ENCODE measurements at regions not wholly inside any gene's neighbourhood (a gene's known extent, or its start where the extent isn't known, plus 50 kb on each side); places are given as distances from the start of the nearest gene placed in this dataset.

DNA sequence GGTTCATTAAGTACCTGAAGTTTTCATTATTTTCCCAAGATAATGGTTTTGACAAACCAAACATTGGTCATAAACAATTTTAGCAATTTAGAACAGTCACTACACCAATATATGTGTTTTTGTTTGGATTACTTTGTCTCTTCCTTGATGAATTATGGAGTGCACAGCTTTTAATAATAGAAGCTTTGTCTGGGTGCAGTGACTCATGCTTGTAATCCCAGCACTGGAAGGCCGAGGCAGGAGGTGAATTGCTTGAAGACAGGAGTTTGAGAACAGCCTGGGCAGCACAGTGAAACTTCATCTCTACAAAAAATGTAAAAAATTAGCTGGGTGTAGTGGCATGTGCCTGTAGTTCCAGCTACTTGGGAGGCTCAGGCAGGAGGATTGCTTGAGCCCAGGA lies 89.4 kb upstream of the ANKEF1 start:
- Histone ChIP-seq H3K9me3 (replicated peaks; ENCODE audit: control insufficient read depth, insufficient read depth, low read depth, low read length) (no peaks in the 10 kb centered on the region), H3K9me1 (ENCODE audit: control insufficient read depth, insufficient read depth, low read length) (no peaks in the 10 kb centered on the region), H3K36me3 (ENCODE audit: control insufficient read depth, insufficient read depth, low read length) (no peaks in the 10 kb centered on the region), H3K27ac (ENCODE audit: extremely low read depth, low read depth, low read length) (no peak overlapping the region), H2AFZ (ENCODE audit: low read depth, low read length) (no peak overlapping the region), H3K4me3 (no peak overlapping the region), H3K4me1 (replicated peaks in 1 of 2; ENCODE audit: control insufficient read depth in 2 of 2, insufficient read depth in 2 of 2, low read length in 2 of 2) (no peaks in the 10 kb centered on the region), H3K27me3 (ENCODE audit: control insufficient read depth in 2 of 2, insufficient read depth in 2 of 2, low read length in 2 of 2) (no peaks in the 10 kb centered on the region), H3K4me2 (ENCODE audit: insufficient read depth, low read length) (no peak overlapping the region), H3K79me2 (ENCODE audit: control insufficient read depth, insufficient read depth, low read length) (no peaks in the 10 kb centered on the region), H4K20me1 (replicated peaks; ENCODE audit: control insufficient read depth, insufficient read depth, low read length) (no peaks in the 10 kb centered on the region), H3K9ac (ENCODE audit: insufficient read depth in 1 of 2, low read depth in 2 of 2, low read length in 2 of 2) (no peak overlapping the region)
- ChIA-PET CTCF (ENCODE audit: low intra/inter-chr PET ratio) (no interaction called here), POLR2A (no interaction called here)
- DNase-seq (ENCODE audit: extremely low read depth in 1 of 4, low spot score in 3 of 4) (no peak), ATAC-seq (no peak), FAIRE-seq (no peak)
- in situ Hi-C loops (cut with MboI) (no loop called here), intact Hi-C loops (cut with micrococcal nuclease) (no loop called here)
- WGBS (ENCODE audit: insufficient coverage, low coverage, missing lambda C conversion rate) = 0% methylated on average over 1 of the region's 1 CpG
- TF ChIP-seq NFE2 (IDR thresholded peaks at IDR 0.05; ENCODE audit: low read depth) (no peak), ZNF23 (CRISPR knock-in tag; IDR thresholded peaks at IDR 0.05) (no peak), POLR2AphosphoS5 (IDR thresholded peaks at IDR 0.05; ENCODE audit: control insufficient read depth, insufficient read depth, low read depth, low read length) (no peak), FOXA3 (CRISPR knock-in tag; conservative IDR thresholded peaks at IDR 0.05 in 1 of 2, IDR thresholded peaks at IDR 0.05 in 1 of 2) (no peak), SMAD1 (IDR thresholded peaks at IDR 0.05; ENCODE audit: low read depth, low read length, partially characterized antibody) (no peak), CBX3 (IDR thresholded peaks at IDR 0.05; ENCODE audit: borderline replicate concordance in 1 of 2, low read length in 2 of 2) (no peak), U2AF2 (optimal IDR thresholded peaks at IDR 0.05; ENCODE audit: low read depth, low read length) (no peak), THRB (CRISPR knock-in tag; conservative IDR thresholded peaks at IDR 0.05) (no peak), CSDE1 (IDR thresholded peaks at IDR 0.05) (no peak), MBD2 (IDR thresholded peaks at IDR 0.05; ENCODE audit: borderline replicate concordance, low read depth) (no peak)
- TF ChIP-seq, protein P1, sequence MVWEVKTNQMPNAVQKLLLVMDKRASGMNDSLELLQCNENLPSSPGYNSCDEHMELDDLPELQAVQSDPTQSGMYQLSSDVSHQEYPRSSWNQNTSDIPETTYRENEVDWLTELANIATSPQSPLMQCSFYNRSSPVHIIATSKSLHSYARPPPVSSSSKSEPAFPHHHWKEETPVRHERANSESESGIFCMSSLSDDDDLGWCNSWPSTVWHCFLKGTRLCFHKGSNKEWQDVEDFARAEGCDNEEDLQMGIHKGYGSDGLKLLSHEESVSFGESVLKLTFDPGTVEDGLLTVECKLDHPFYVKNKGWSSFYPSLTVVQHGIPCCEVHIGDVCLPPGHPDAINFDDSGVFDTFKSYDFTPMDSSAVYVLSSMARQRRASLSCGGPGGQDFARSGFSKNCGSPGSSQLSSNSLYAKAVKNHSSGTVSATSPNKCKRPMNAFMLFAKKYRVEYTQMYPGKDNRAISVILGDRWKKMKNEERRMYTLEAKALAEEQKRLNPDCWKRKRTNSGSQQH (CRISPR knock-in tag; IDR thresholded peaks at IDR 0.05) = no peak
- TF ChIP-seq, protein P2, sequence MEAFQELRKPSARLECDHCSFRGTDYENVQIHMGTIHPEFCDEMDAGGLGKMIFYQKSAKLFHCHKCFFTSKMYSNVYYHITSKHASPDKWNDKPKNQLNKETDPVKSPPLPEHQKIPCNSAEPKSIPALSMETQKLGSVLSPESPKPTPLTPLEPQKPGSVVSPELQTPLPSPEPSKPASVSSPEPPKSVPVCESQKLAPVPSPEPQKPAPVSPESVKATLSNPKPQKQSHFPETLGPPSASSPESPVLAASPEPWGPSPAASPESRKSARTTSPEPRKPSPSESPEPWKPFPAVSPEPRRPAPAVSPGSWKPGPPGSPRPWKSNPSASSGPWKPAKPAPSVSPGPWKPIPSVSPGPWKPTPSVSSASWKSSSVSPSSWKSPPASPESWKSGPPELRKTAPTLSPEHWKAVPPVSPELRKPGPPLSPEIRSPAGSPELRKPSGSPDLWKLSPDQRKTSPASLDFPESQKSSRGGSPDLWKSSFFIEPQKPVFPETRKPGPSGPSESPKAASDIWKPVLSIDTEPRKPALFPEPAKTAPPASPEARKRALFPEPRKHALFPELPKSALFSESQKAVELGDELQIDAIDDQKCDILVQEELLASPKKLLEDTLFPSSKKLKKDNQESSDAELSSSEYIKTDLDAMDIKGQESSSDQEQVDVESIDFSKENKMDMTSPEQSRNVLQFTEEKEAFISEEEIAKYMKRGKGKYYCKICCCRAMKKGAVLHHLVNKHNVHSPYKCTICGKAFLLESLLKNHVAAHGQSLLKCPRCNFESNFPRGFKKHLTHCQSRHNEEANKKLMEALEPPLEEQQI (IDR thresholded peaks at IDR 0.05) = no peak
- BruUV-seq (replicated peaks) = no TSS peak
